GM23338 (cell line): ENCODE measurements at regions not wholly inside any gene's neighbourhood (a gene's known extent, or its start where the extent isn't known, plus 50 kb on each side); places are given as distances from the start of the nearest gene placed in this dataset.

Experiments
- ATAC-seq: fragments of 200-7000 bp; cut with Tn5 transposase; 3 replicates; pipeline ENCODE4 v1.9.1; 2020
- DNase-seq: peaks from one replicate; pipeline ENCODE4 v3.0.0-alpha.2; 2015; ENCODE audit warnings: low spot score
- H2AFZ ChIP-seq: fragments of 200-600 bp; sonication (generic); 2 replicates; pipeline ENCODE4 v1.8.0; 2016; ENCODE audit warnings: antibody characterized with exemption, mild to moderate bottlenecking, moderate library complexity
- H3F3A ChIP-seq: fragments of 200-600 bp; sonication (generic); replicated peaks from 2 replicates; pipeline ENCODE4 v1.8.0; 2017; ENCODE audit warnings: antibody characterized with exemption, mixed run types, low read depth
- H3K27ac ChIP-seq: fragments of 200-600 bp; sonication (generic); 2 replicates; pipeline ENCODE4 v1.6.1; 2016; ENCODE audit warnings: low read depth
- H3K27me3 ChIP-seq: fragments of 200-600 bp; sonication (generic); 2 replicates; pipeline ENCODE4 v1.8.0; 2016; ENCODE audit warnings: mild to moderate bottlenecking, mixed run types, moderate library complexity; ENCODE audit not compliant: insufficient read depth
- H3K36me3 ChIP-seq: fragments of 200-600 bp; sonication (generic); 2 replicates; pipeline ENCODE4 v1.8.0; 2016; ENCODE audit warnings: mild to moderate bottlenecking; ENCODE audit not compliant: insufficient read depth
- H3K4me1 ChIP-seq: fragments of 200-600 bp; sonication (generic); 2 replicates; pipeline ENCODE4 v1.8.0; 2016; ENCODE audit warnings: mild to moderate bottlenecking, moderate library complexity; ENCODE audit not compliant: insufficient read depth
- H3K4me2 ChIP-seq: fragments of 200-600 bp; sonication (generic); 2 replicates; pipeline ENCODE4 v1.7.1; 2017; ENCODE audit warnings: mixed run types
- H3K4me3 ChIP-seq: fragments of 200-600 bp; sonication (generic); 2 replicates; pipeline ENCODE4 v1.6.1; 2016; ENCODE audit warnings: mixed run types
- H3K79me2 ChIP-seq: fragments of 200-600 bp; sonication (generic); replicated peaks from 2 replicates; pipeline ENCODE4 v1.8.0; 2017; ENCODE audit warnings: mild to moderate bottlenecking; ENCODE audit not compliant: insufficient read depth
- H3K9me2 ChIP-seq: fragments of 200-600 bp; sonication (generic); 2 replicates; pipeline ENCODE4 v1.8.0; 2017; ENCODE audit not compliant: insufficient read depth
- H4K20me1 ChIP-seq: fragments of 200-600 bp; sonication (generic); replicated peaks from 2 replicates; pipeline ENCODE4 v1.8.0; 2017; ENCODE audit warnings: mild to moderate bottlenecking; ENCODE audit not compliant: insufficient read depth
- H3K27ac Mint-ChIP-seq: 2 replicates; pipeline ENCODE4 v1.8.0; 2020; ENCODE audit warnings: inconsistent platforms, mild to moderate bottlenecking, moderate library complexity, mixed read lengths
- H3K27me3 Mint-ChIP-seq: 3 replicates; pipeline ENCODE4 v1.8.0; 2022; ENCODE audit warnings: low read depth, mild to moderate bottlenecking, moderate library complexity, mixed read lengths, inconsistent platforms; ENCODE audit not compliant: insufficient read depth, poor library complexity
- H3K36me3 Mint-ChIP-seq: 3 replicates; pipeline ENCODE4 v1.8.0; 2021; ENCODE audit warnings: low read depth, mild to moderate bottlenecking, inconsistent platforms, moderate library complexity, mixed read lengths
- H3K4me1 Mint-ChIP-seq: 3 replicates; pipeline ENCODE4 v1.8.0; 2020; ENCODE audit warnings: mild to moderate bottlenecking, inconsistent platforms, mixed read lengths
- H3K4me3 Mint-ChIP-seq: 3 replicates; pipeline ENCODE4 v1.8.0; 2021; ENCODE audit warnings: moderate library complexity, mild to moderate bottlenecking, inconsistent platforms, mixed read lengths
- H3K9me3 Mint-ChIP-seq: 3 replicates; pipeline ENCODE4 v1.8.0; 2020; ENCODE audit warnings: moderate library complexity, mild to moderate bottlenecking, inconsistent platforms, mixed read lengths
- CREB1 ChIP-seq: fragments of 250-450 bp; sonication (Bioruptor Pico); IDR thresholded peaks from 2 replicates; pipeline ENCODE4 v1.5.0; 2020; ENCODE audit warnings: low read depth, mild to moderate bottlenecking, moderate library complexity
- ETS1 ChIP-seq: IDR thresholded peaks from 2 replicates; pipeline ENCODE4 v1.6.1; 2016; ENCODE audit warnings: antibody characterized with exemption
- EZH2 ChIP-seq: fragments of 200-600 bp; sonication (generic); IDR thresholded peaks from one replicate; pipeline ENCODE4 v1.8.0; 2017; ENCODE audit warnings: antibody characterized with exemption, mild to moderate bottlenecking, low read depth; ENCODE audit not compliant: unreplicated experiment
- EZH2phosphoT487 ChIP-seq: fragments of 200-600 bp; sonication (generic); IDR thresholded peaks from one replicate; pipeline ENCODE4 v1.8.1; 2018; ENCODE audit warnings: antibody characterized with exemption; ENCODE audit not compliant: unreplicated experiment
- JUNB ChIP-seq: IDR thresholded peaks from one replicate; pipeline ENCODE4 v1.6.1; 2016; ENCODE audit warnings: antibody characterized with exemption; ENCODE audit not compliant: unreplicated experiment
- POLR2AphosphoS5 ChIP-seq: IDR thresholded peaks from 2 replicates; pipeline ENCODE4 v1.6.1; 2016; ENCODE audit warnings: antibody characterized with exemption, low read depth
- REST ChIP-seq: IDR thresholded peaks from one replicate; pipeline ENCODE4 v1.6.1; 2018; ENCODE audit warnings: antibody characterized with exemption; ENCODE audit not compliant: unreplicated experiment
- ZNF331 ChIP-seq: fragments of 250-450 bp; sonication (Bioruptor Pico); IDR thresholded peaks from 2 replicates; pipeline ENCODE4 v1.5.0; 2020; ENCODE audit warnings: low read depth, mild to moderate bottlenecking, moderate library complexity
- TF ChIP-seq, protein P1 (sequence below): fragments of 250-450 bp; sonication (Bioruptor Pico); IDR thresholded peaks from 2 replicates; pipeline ENCODE4 v1.5.0; 2020; ENCODE audit warnings: mild to moderate bottlenecking, moderate library complexity

DNA sequence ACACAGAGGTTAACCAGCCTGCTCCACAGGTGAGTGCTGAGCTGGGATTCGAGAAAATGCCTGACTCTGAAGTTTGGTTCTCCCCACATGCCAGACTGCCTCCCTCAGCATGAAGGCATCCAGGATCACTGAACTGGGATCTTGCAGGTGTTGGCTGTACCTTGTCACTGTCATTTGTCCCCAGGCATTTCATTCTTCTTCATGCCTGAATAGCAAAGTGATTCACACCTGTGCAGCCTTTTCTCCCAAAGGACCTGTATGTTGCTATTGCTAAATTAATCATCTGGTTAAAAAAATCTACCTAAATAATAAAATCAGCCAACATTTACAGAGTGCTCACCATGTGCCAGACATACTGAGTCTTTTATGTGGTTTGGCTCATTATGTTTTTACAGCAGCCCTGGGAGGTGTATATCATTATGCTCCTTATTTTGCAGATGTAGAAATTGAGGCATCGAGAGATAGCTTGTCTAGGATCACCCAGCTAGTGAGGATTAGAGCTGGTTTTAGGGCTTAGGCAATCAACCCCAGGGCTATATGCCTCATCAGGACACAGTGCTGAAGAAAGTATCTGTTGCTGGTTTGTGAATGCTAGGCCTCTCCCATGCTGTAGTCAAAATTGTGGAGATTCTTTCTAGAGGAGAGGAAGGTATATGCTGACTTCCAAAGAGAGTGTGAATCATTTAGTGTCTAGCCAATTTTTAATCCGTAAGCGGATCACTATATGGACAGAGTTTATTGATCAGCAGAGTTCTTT, 204.4 kb downstream of the HIPK3 start:
- no peak overlapping the region for H2AFZ ChIP-seq
- H3K36me3 ChIP-seq = no peaks in the 10 kb centered on the region
- no peak overlapping the region for H3K27ac ChIP-seq
- H3F3A ChIP-seq = no peaks in the 10 kb centered on the region
- H3K4me1 Mint-ChIP-seq = no peaks in the 10 kb centered on the region
- no peaks in the 10 kb centered on the region for H3K79me2 ChIP-seq
- H3K27me3 Mint-ChIP-seq = no peaks in the 10 kb centered on the region
- no peaks in the 10 kb centered on the region for H3K4me1 ChIP-seq
- H3K4me3 Mint-ChIP-seq = no peak overlapping the region
- TF ChIP-seq ETS1 (no peak), JUNB (no peak), REST (no peak), ZNF331 (CRISPR knock-in tag) (no peak), CREB1 (CRISPR knock-in tag) (no peak), EZH2phosphoT487 (no peak), POLR2AphosphoS5 (no peak), EZH2 (no peak)
- TF ChIP-seq, protein P1, sequence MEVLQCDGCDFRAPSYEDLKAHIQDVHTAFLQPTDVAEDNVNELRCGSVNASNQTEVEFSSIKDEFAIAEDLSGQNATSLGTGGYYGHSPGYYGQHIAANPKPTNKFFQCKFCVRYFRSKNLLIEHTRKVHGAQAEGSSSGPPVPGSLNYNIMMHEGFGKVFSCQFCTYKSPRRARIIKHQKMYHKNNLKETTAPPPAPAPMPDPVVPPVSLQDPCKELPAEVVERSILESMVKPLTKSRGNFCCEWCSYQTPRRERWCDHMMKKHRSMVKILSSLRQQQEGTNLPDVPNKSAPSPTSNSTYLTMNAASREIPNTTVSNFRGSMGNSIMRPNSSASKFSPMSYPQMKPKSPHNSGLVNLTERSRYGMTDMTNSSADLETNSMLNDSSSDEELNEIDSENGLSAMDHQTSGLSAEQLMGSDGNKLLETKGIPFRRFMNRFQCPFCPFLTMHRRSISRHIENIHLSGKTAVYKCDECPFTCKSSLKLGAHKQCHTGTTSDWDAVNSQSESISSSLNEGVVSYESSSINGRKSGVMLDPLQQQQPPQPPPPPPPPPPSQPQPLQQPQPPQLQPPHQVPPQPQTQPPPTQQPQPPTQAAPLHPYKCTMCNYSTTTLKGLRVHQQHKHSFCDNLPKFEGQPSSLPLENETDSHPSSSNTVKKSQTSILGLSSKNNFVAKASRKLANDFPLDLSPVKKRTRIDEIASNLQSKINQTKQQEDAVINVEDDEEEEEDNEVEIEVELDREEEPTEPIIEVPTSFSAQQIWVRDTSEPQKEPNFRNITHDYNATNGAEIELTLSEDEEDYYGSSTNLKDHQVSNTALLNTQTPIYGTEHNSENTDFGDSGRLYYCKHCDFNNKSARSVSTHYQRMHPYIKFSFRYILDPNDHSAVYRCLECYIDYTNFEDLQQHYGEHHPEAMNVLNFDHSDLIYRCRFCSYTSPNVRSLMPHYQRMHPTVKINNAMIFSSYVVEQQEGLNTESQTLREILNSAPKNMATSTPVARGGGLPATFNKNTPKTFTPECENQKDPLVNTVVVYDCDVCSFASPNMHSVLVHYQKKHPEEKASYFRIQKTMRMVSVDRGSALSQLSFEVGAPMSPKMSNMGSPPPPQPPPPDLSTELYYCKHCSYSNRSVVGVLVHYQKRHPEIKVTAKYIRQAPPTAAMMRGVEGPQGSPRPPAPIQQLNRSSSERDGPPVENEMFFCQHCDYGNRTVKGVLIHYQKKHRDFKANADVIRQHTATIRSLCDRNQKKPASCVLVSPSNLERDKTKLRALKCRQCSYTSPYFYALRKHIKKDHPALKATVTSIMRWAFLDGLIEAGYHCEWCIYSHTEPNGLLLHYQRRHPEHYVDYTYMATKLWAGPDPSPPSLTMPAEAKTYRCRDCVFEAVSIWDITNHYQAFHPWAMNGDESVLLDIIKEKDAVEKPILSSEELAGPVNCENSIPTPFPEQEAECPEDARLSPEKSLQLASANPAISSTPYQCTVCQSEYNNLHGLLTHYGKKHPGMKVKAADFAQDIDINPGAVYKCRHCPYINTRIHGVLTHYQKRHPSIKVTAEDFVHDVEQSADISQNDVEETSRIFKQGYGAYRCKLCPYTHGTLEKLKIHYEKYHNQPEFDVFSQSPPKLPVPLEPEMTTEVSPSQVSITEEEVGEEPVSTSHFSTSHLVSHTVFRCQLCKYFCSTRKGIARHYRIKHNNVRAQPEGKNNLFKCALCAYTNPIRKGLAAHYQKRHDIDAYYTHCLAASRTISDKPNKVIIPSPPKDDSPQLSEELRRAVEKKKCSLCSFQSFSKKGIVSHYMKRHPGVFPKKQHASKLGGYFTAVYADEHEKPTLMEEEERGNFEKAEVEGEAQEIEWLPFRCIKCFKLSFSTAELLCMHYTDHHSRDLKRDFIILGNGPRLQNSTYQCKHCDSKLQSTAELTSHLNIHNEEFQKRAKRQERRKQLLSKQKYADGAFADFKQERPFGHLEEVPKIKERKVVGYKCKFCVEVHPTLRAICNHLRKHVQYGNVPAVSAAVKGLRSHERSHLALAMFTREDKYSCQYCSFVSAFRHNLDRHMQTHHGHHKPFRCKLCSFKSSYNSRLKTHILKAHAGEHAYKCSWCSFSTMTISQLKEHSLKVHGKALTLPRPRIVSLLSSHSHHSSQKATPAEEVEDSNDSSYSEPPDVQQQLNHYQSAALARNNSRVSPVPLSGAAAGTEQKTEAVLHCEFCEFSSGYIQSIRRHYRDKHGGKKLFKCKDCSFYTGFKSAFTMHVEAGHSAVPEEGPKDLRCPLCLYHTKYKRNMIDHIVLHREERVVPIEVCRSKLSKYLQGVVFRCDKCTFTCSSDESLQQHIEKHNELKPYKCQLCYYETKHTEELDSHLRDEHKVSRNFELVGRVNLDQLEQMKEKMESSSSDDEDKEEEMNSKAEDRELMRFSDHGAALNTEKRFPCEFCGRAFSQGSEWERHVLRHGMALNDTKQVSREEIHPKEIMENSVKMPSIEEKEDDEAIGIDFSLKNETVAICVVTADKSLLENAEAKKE (CRISPR knock-in tag) = no peak
- no peak overlapping the region for H3K4me3 ChIP-seq
- H3K9me2 ChIP-seq = 0 out of 2 replicates have a peak, but pooled peaks cover 4% of the 10 kb centered on the region
- DNase-seq = peak; percentile 7
- no peak overlapping the region for H3K27ac Mint-ChIP-seq
- H3K27me3 ChIP-seq = no peaks in the 10 kb centered on the region
- no peaks in the 10 kb centered on the region for H4K20me1 ChIP-seq
- ATAC-seq = no peak
- H3K36me3 Mint-ChIP-seq = no peaks in the 10 kb centered on the region
- peaks cover 2% of the 10 kb centered on the region; the same call in 1 of the 3 replicates for H3K9me3 Mint-ChIP-seq
- no peak overlapping the region for H3K4me2 ChIP-seq
